Liver (tissue), 7 donors: ENCODE measurements at regions not wholly inside any gene's neighbourhood (a gene's known extent, or its start where the extent isn't known, plus 50 kb on each side); places are given as distances from the start of the nearest gene placed in this dataset.

Experiments used
- DNase-seq: peaks from one replicate; pipeline ENCODE4 v3.0.0-alpha.2; 2017; ENCODE audit warnings: low spot score
- H3K27ac ChIP-seq, 2 donors: one replicate each; pipeline ENCODE4 v1.7.0; 2013; ENCODE audit warnings: inconsistent platforms in 2 of 2, low read length in 2 of 2, control low read depth in 1 of 2, low read depth in 1 of 2, mild to moderate bottlenecking in 1 of 2
- H3K27me3 ChIP-seq, 4 donors: one replicate each; pipeline versions ENCODE4 v1.6.1 to v1.7.0; 2013; ENCODE audit warnings: low read length in 3 of 4, inconsistent platforms in 1 of 4, mild to moderate bottlenecking in 1 of 4, moderate library complexity in 1 of 4; ENCODE audit not compliant: control insufficient read depth in 4 of 4, insufficient read depth in 4 of 4
- H3K36me3 ChIP-seq, 4 donors: one replicate each; pipeline versions ENCODE4 v1.6.1 to v1.7.0; 2013; ENCODE audit warnings: low read length in 3 of 4, mild to moderate bottlenecking in 3 of 4, low read depth in 1 of 4, moderate library complexity in 1 of 4; ENCODE audit not compliant: control insufficient read depth in 4 of 4, insufficient read depth in 3 of 4
- H3K4me1 ChIP-seq, 4 donors: one replicate each; pipeline versions ENCODE4 v1.6.1 to v1.7.0; 2013; ENCODE audit warnings: low read length in 3 of 4, mild to moderate bottlenecking in 3 of 4, moderate library complexity in 1 of 4; ENCODE audit not compliant: control insufficient read depth in 4 of 4, insufficient read depth in 4 of 4
- H3K4me3 ChIP-seq, 3 donors: one replicate each; pipeline versions ENCODE4 v1.6.1 to v1.7.0; 2013; ENCODE audit warnings: low read length in 3 of 3, control low read depth in 1 of 3, low read depth in 1 of 3, mild to moderate bottlenecking in 1 of 3
- H3K9ac ChIP-seq, 2 donors: one replicate each; pipeline ENCODE4 v1.7.0; 2013; ENCODE audit warnings: low read length in 2 of 2, mild to moderate bottlenecking in 2 of 2, moderate library complexity in 2 of 2, control low read depth in 1 of 2, low read depth in 1 of 2
- H3K9me3 ChIP-seq, 4 donors: one replicate each; pipeline versions ENCODE4 v1.6.1 to v1.7.0; 2013; ENCODE audit warnings: low read length in 3 of 4; ENCODE audit not compliant: control insufficient read depth in 4 of 4
- EGR1 ChIP-seq, 2 donors: IDR thresholded peaks; 2 replicates each; pipeline ENCODE4 v1.6.1; 2016 to 2018; ENCODE audit warnings: antibody characterized with exemption in 2 of 2, low read depth in 2 of 2
- FOXA1 ChIP-seq: IDR thresholded peaks from 2 replicates; pipeline ENCODE4 v1.6.1; 2016; ENCODE audit warnings: antibody characterized with exemption
- FOXA2 ChIP-seq: IDR thresholded peaks from 2 replicates; pipeline ENCODE4 v1.6.1; 2016; ENCODE audit warnings: antibody characterized with exemption
- GABPA ChIP-seq, 2 donors: IDR thresholded peaks in 1 of 2; conservative IDR thresholded peaks in 1 of 2; 2 replicates each; pipeline ENCODE4 v1.6.1; 2016; ENCODE audit warnings: antibody characterized with exemption in 2 of 2, mild to moderate bottlenecking in 1 of 2, moderate library complexity in 1 of 2
- HNF4A ChIP-seq, 2 donors: conservative IDR thresholded peaks; 2 replicates each; pipeline ENCODE4 v1.6.1; 2016; ENCODE audit warnings: antibody characterized with exemption in 2 of 2, mild to moderate bottlenecking in 2 of 2
- HNF4G ChIP-seq: IDR thresholded peaks from 2 replicates; pipeline ENCODE4 v1.6.1; 2016; ENCODE audit warnings: antibody characterized with exemption
- JUND ChIP-seq, 2 donors: IDR thresholded peaks; 2 replicates each; pipeline ENCODE4 v1.6.1; 2016; ENCODE audit warnings: antibody characterized with exemption in 2 of 2
- NR2F2 ChIP-seq: IDR thresholded peaks from 2 replicates; pipeline ENCODE4 v1.6.1; 2016; ENCODE audit warnings: antibody characterized with exemption
- RAD21 ChIP-seq, 2 donors: IDR thresholded peaks; 2 replicates each; pipeline ENCODE4 v1.6.1; 2016; ENCODE audit warnings: antibody characterized with exemption in 2 of 2, mild to moderate bottlenecking in 2 of 2
- RXRA ChIP-seq, 2 donors: IDR thresholded peaks; 2 replicates each; pipeline ENCODE4 v1.6.1; 2017 to 2018; ENCODE audit warnings: antibody characterized with exemption in 2 of 2, mild to moderate bottlenecking in 1 of 2
- SP1 ChIP-seq: IDR thresholded peaks from 2 replicates; pipeline ENCODE4 v1.6.1; 2018; ENCODE audit warnings: antibody characterized with exemption, mild to moderate bottlenecking
- TAF1 ChIP-seq: conservative IDR thresholded peaks from 2 replicates; pipeline ENCODE4 v1.6.1; 2016; ENCODE audit warnings: antibody characterized with exemption, mild to moderate bottlenecking
- YY1 ChIP-seq: IDR thresholded peaks from 2 replicates; pipeline ENCODE4 v1.6.1; 2016; ENCODE audit warnings: antibody characterized with exemption, mild to moderate bottlenecking
- WGBS: extraction: QIAGEN DNeasy Blood & Tissue Kit; methylation state at CpG from one replicate; pipeline ENCODE4 v1.1.7; 2013; 5-methylcytosine and 5-hydroxymethylcytosine counted together
- TF ChIP-seq, protein P1 (sequence below): IDR thresholded peaks from 2 replicates; pipeline ENCODE4 v1.6.1; 2016; ENCODE audit warnings: antibody characterized with exemption
- TF ChIP-seq, protein P2 (sequence below): IDR thresholded peaks from 2 replicates; pipeline ENCODE4 v1.6.1; 2016; ENCODE audit warnings: antibody characterized with exemption
- TF ChIP-seq, protein P3 (sequence below): IDR thresholded peaks from 2 replicates; pipeline ENCODE4 v1.6.1; 2016; ENCODE audit warnings: antibody characterized with exemption, mild to moderate bottlenecking
- TF ChIP-seq, protein P4 (sequence below): IDR thresholded peaks from 2 replicates; pipeline ENCODE4 v1.6.1; 2016; ENCODE audit warnings: antibody characterized with exemption
- donor health status: healthy.
- donor health status: healthy.
- donor health status: healthy.
- donor health status: healthy.

DNA sequence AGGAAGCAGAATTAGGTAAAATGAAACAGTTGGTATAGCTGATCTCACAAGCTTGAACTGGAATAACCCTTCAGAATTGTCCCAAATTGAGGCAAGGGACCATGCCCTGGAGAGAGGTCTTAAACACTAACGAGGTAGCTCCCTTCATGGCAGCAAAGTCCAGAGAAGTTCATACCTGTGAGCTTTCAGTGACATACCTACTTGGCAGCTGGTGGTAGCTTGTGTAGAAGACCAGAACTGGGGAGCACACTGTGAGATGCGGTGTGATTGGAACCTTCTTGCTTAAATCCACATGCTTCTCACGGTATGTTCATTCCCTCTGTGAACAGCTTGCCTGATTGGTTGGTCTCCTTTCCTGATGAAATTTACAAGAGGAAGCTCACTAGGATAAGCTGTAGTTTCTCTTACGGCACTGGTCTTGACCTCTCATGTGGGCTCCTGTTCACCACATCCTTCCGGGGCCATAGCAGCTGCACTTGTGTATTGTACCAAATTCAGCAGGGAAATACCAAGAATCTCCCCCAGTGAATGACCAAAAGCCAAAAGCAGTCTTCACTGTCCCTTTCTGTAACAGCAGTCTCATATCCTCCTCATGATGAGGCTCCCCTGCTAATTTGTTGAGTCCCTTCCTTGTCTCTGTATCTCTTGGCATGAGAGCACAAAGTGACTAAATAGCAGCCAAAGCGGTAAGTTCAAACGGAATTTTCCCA lies 483.7 kb upstream of the FRG2C start:
- no peaks in the 10 kb centered on the region for H3K9me3 ChIP-seq
- H3K4me1 ChIP-seq: no peaks in the 10 kb centered on the region
- no peaks in the 10 kb centered on the region for H3K36me3 ChIP-seq
- H3K27me3 ChIP-seq: peaks cover 0 to 10% (median 1%) of the 10 kb centered on the region in 4 donors
- TF ChIP-seq HNF4A (conservative IDR thresholded peaks at IDR 0.05): no peak
- TF ChIP-seq, protein P1, sequence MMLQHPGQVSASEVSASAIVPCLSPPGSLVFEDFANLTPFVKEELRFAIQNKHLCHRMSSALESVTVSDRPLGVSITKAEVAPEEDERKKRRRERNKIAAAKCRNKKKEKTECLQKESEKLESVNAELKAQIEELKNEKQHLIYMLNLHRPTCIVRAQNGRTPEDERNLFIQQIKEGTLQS: no peak
- no peak for TF ChIP-seq YY1
- TF ChIP-seq, protein P2, sequence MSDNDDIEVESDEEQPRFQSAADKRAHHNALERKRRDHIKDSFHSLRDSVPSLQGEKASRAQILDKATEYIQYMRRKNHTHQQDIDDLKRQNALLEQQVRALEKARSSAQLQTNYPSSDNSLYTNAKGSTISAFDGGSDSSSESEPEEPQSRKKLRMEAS: no peak
- no peak for TF ChIP-seq RXRA (IDR thresholded peaks at IDR 0.05)
- no peak for TF ChIP-seq GABPA (IDR thresholded peaks at IDR 0.05 in 1 of 2, conservative IDR thresholded peaks at IDR 0.05 in 1 of 2)
- WGBS: 76% methylated on average over 7 of the region's 7 CpGs
- no peak overlapping the region for H3K27ac ChIP-seq
- H3K9ac ChIP-seq: no peak overlapping the region
- DNase-seq: no peak
- no peak overlapping the region for H3K4me3 ChIP-seq

DNA sequence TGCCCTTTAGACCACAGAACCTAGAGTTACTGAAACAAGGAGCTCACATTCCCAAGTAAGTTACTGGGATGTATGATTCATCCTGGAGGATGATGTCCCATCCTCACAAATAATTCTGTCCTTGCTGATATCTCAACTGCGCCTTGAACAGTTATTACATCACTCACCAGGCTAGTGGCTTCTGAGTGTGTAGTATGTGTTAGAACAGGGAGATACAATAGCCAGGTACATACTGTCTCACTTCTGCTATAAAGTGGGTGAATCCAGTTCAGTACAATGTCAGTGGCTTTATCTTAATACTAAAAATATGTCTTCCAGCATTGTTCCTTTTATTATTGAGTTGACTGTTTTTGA lies 483.2 kb upstream of the FRG2C start:
- TF ChIP-seq, protein P1: no peak
- TF ChIP-seq TAF1: no peak
- TF ChIP-seq NR2F2: no peak
- no peak for TF ChIP-seq EGR1 (IDR thresholded peaks at IDR 0.05; ENCODE audit: low read depth in 2 of 2)
- DNase-seq: no peak
- no peaks in the 10 kb centered on the region for H3K9me3 ChIP-seq
- H3K9ac ChIP-seq: no peak overlapping the region
- H3K36me3 ChIP-seq: no peaks in the 10 kb centered on the region
- WGBS: 89% methylated on average over 1 of the region's 1 CpG
- no peak overlapping the region for H3K27ac ChIP-seq
- no peaks in the 10 kb centered on the region for H3K4me1 ChIP-seq
- no peak overlapping the region for H3K4me3 ChIP-seq
- peaks cover 0 to 10% (median 1%) of the 10 kb centered on the region in 4 donors for H3K27me3 ChIP-seq

DNA sequence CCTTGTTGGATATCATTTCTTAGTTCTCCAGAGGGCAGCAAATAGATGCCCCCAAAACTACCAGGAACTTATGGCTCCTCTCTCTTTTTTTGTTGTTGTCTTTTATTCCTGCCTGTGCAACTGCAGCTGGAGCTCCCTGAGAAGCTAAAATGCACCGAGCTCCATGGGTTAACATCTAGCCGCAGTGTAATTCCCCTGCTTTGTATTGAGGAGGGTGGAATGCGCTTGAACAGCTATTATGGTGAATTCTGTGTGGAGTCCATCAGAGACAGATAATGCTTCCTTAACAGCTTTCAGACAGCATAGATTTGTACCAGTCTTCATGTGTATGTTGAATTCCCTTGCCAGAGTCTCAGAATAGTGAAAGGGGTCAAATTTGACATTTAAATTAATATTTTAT lies 475.2 kb upstream of the FRG2C start:
- no peak for TF ChIP-seq RXRA (IDR thresholded peaks at IDR 0.05)
- TF ChIP-seq, protein P2: no peak
- TF ChIP-seq YY1: no peak
- TF ChIP-seq, protein P1: no peak
- no peak for TF ChIP-seq HNF4A (conservative IDR thresholded peaks at IDR 0.05)
- TF ChIP-seq, protein P3, sequence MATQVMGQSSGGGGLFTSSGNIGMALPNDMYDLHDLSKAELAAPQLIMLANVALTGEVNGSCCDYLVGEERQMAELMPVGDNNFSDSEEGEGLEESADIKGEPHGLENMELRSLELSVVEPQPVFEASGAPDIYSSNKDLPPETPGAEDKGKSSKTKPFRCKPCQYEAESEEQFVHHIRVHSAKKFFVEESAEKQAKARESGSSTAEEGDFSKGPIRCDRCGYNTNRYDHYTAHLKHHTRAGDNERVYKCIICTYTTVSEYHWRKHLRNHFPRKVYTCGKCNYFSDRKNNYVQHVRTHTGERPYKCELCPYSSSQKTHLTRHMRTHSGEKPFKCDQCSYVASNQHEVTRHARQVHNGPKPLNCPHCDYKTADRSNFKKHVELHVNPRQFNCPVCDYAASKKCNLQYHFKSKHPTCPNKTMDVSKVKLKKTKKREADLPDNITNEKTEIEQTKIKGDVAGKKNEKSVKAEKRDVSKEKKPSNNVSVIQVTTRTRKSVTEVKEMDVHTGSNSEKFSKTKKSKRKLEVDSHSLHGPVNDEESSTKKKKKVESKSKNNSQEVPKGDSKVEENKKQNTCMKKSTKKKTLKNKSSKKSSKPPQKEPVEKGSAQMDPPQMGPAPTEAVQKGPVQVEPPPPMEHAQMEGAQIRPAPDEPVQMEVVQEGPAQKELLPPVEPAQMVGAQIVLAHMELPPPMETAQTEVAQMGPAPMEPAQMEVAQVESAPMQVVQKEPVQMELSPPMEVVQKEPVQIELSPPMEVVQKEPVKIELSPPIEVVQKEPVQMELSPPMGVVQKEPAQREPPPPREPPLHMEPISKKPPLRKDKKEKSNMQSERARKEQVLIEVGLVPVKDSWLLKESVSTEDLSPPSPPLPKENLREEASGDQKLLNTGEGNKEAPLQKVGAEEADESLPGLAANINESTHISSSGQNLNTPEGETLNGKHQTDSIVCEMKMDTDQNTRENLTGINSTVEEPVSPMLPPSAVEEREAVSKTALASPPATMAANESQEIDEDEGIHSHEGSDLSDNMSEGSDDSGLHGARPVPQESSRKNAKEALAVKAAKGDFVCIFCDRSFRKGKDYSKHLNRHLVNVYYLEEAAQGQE: no peak
- TF ChIP-seq FOXA1: no peak
- TF ChIP-seq HNF4G: no peak
- no peak for TF ChIP-seq TAF1
- TF ChIP-seq RAD21 (IDR thresholded peaks at IDR 0.05): no peak
- TF ChIP-seq, protein P4, sequence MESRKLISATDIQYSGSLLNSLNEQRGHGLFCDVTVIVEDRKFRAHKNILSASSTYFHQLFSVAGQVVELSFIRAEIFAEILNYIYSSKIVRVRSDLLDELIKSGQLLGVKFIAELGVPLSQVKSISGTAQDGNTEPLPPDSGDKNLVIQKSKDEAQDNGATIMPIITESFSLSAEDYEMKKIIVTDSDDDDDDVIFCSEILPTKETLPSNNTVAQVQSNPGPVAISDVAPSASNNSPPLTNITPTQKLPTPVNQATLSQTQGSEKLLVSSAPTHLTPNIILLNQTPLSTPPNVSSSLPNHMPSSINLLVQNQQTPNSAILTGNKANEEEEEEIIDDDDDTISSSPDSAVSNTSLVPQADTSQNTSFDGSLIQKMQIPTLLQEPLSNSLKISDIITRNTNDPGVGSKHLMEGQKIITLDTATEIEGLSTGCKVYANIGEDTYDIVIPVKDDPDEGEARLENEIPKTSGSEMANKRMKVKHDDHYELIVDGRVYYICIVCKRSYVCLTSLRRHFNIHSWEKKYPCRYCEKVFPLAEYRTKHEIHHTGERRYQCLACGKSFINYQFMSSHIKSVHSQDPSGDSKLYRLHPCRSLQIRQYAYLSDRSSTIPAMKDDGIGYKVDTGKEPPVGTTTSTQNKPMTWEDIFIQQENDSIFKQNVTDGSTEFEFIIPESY: no peak
- no peak for TF ChIP-seq FOXA2
- no peak for TF ChIP-seq JUND (IDR thresholded peaks at IDR 0.05)
- no peak for TF ChIP-seq NR2F2
- TF ChIP-seq EGR1 (IDR thresholded peaks at IDR 0.05; ENCODE audit: low read depth in 2 of 2): no peak
- TF ChIP-seq SP1: no peak
- Histone ChIP-seq H3K9me3 (no peaks in the 10 kb centered on the region), H3K4me3 (no peak overlapping the region), H3K36me3 (no peaks in the 10 kb centered on the region), H3K27ac (no peak overlapping the region), H3K27me3 (no peaks in the 10 kb centered on the region), H3K9ac (no peak overlapping the region), H3K4me1 (no peaks in the 10 kb centered on the region)
- no peak for DNase-seq
- WGBS: 77% methylated on average over 3 of the region's 3 CpGs
